Astrocyte (in vitro differentiated cells and primary cell): ENCODE measurements at regions not wholly inside any gene's neighbourhood (a gene's known extent, or its start where the extent isn't known, plus 50 kb on each side); places are given as distances from the start of the nearest gene placed in this dataset.

Experiments
- DNase-seq: peaks from one replicate; pipeline ENCODE4 v3.0.0-alpha.2; 2010; ENCODE audit warnings: low read depth
- FAIRE-seq: peaks from 2 replicates; lab custom pipeline; 2011; peaks lifted over from hg19 to GRCh38; lab: Jason Lieb, UNC
- H2AFZ ChIP-seq: 2 replicates; pipeline ENCODE4 v1.6.0; 2012; ENCODE audit warnings: low read depth, low read length, inconsistent platforms
- H3K27ac ChIP-seq: 2 replicates; pipeline ENCODE4 v1.5.1; 2011; ENCODE audit warnings: low read depth, low read length, inconsistent platforms
- H3K27me3 ChIP-seq: 2 replicates; pipeline ENCODE4 v1.6.0; 2011; ENCODE audit warnings: low read length, inconsistent platforms; ENCODE audit not compliant: insufficient read depth
- H3K36me3 ChIP-seq: 2 replicates; pipeline ENCODE4 v1.5.1; 2011; ENCODE audit warnings: low read length, inconsistent platforms; ENCODE audit not compliant: insufficient read depth
- H3K4me1 ChIP-seq: 2 replicates; pipeline ENCODE4 v1.5.1; 2011; ENCODE audit warnings: low read length, inconsistent platforms; ENCODE audit not compliant: insufficient read depth
- H3K4me2 ChIP-seq: 2 replicates; pipeline ENCODE4 v1.6.0; 2012; ENCODE audit warnings: low read length, inconsistent platforms
- H3K4me3 ChIP-seq: 2 replicates; pipeline ENCODE4 v1.5.1; 2011; ENCODE audit warnings: low read depth, mild to moderate bottlenecking, low read length, inconsistent platforms; ENCODE audit not compliant: insufficient read depth
- H3K79me2 ChIP-seq: 2 replicates; pipeline ENCODE4 v1.6.0; 2012; ENCODE audit warnings: mild to moderate bottlenecking, low read length, inconsistent platforms; ENCODE audit not compliant: insufficient read depth
- H3K9ac ChIP-seq: 2 replicates; pipeline ENCODE4 v1.6.0; 2012; ENCODE audit warnings: mild to moderate bottlenecking, low read length, inconsistent platforms
- H3K9me3 ChIP-seq: 2 replicates; pipeline ENCODE4 v1.5.1; 2012; ENCODE audit warnings: low read depth, mild to moderate bottlenecking, low read length, inconsistent platforms; ENCODE audit not compliant: insufficient read depth
- H4K20me1 ChIP-seq: 2 replicates; pipeline ENCODE4 v1.6.0; 2012; ENCODE audit warnings: low read length, inconsistent platforms; ENCODE audit not compliant: insufficient read depth
- H3K27ac Mint-ChIP-seq: one replicate; pipeline ENCODE4 v1.8.0; 2021; ENCODE audit warnings: mild to moderate bottlenecking, mixed read lengths; ENCODE audit not compliant: unreplicated experiment
- H3K27me3 Mint-ChIP-seq: one replicate; pipeline ENCODE4 v1.8.0; 2021; ENCODE audit warnings: low read depth, mixed read lengths; ENCODE audit not compliant: unreplicated experiment
- H3K36me3 Mint-ChIP-seq: one replicate; pipeline ENCODE4 v1.8.0; 2021; ENCODE audit warnings: low read depth, mixed read lengths; ENCODE audit not compliant: unreplicated experiment
- H3K4me1 Mint-ChIP-seq: one replicate; pipeline ENCODE4 v1.8.0; 2021; ENCODE audit warnings: low read depth, mixed read lengths; ENCODE audit not compliant: unreplicated experiment
- H3K4me3 Mint-ChIP-seq: one replicate; pipeline ENCODE4 v1.8.0; 2021; ENCODE audit warnings: mild to moderate bottlenecking, moderate library complexity, mixed read lengths; ENCODE audit not compliant: unreplicated experiment
- H3K9me3 Mint-ChIP-seq: one replicate; pipeline ENCODE4 v1.8.0; 2021; ENCODE audit warnings: mild to moderate bottlenecking, mixed read lengths; ENCODE audit not compliant: unreplicated experiment
- EZH2 ChIP-seq: IDR thresholded peaks from 2 replicates; pipeline ENCODE4 v1.6.1; 2012; ENCODE audit warnings: mild to moderate bottlenecking, low read length, inconsistent platforms; ENCODE audit not compliant: insufficient read depth
- TF ChIP-seq, protein P1 (sequence below): IDR thresholded peaks from 2 replicates; pipeline ENCODE4 v1.5.1; 2011; ENCODE audit warnings: low read depth, mild to moderate bottlenecking, inconsistent platforms, low read length, moderate library complexity; ENCODE audit not compliant: insufficient read depth

DNA sequence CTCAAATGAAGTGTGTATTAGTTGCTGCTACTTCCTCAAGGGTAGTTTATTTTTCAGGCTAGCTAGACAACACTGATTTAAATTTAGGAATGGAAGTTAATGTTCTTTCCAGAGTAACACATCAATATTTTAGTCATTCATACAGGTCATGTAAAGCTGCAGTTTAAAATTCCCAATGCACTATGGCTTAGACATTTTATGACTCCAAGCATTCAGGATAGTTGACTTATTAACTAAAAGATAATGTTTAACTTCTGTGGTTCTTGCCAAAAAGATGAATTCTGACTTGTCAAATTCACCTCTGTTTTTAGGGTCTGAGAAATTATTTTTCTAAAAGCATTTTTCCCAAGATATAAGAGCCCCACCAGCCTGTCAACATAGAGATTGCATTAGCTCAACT, 131.9 kb downstream of the TFPI2 start:
- TF ChIP-seq, protein P1, sequence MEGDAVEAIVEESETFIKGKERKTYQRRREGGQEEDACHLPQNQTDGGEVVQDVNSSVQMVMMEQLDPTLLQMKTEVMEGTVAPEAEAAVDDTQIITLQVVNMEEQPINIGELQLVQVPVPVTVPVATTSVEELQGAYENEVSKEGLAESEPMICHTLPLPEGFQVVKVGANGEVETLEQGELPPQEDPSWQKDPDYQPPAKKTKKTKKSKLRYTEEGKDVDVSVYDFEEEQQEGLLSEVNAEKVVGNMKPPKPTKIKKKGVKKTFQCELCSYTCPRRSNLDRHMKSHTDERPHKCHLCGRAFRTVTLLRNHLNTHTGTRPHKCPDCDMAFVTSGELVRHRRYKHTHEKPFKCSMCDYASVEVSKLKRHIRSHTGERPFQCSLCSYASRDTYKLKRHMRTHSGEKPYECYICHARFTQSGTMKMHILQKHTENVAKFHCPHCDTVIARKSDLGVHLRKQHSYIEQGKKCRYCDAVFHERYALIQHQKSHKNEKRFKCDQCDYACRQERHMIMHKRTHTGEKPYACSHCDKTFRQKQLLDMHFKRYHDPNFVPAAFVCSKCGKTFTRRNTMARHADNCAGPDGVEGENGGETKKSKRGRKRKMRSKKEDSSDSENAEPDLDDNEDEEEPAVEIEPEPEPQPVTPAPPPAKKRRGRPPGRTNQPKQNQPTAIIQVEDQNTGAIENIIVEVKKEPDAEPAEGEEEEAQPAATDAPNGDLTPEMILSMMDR = no peak
- TF ChIP-seq EZH2 = no peak
- H3K36me3 ChIP-seq = no peaks in the 10 kb centered on the region
- no peaks in the 10 kb centered on the region for H3K9me3 ChIP-seq
- no peaks in the 10 kb centered on the region for H3K27me3 Mint-ChIP-seq
- no peak overlapping the region for H3K9ac ChIP-seq
- H3K4me3 Mint-ChIP-seq = no peak overlapping the region
- H3K4me2 ChIP-seq = no peak overlapping the region
- H3K27me3 ChIP-seq = no peaks in the 10 kb centered on the region
- H3K79me2 ChIP-seq = no peaks in the 10 kb centered on the region
- no peaks in the 10 kb centered on the region for H3K36me3 Mint-ChIP-seq
- no peak for DNase-seq
- no peak overlapping the region for H3K27ac ChIP-seq
- no peak overlapping the region for H3K27ac Mint-ChIP-seq
- H3K4me3 ChIP-seq = no peak overlapping the region
- H2AFZ ChIP-seq = no peak overlapping the region
- H4K20me1 ChIP-seq = no peaks in the 10 kb centered on the region
- H3K4me1 ChIP-seq = no peaks in the 10 kb centered on the region
- H3K9me3 Mint-ChIP-seq = no peaks in the 10 kb centered on the region
- no peaks in the 10 kb centered on the region for H3K4me1 Mint-ChIP-seq
- FAIRE-seq = no peak

DNA sequence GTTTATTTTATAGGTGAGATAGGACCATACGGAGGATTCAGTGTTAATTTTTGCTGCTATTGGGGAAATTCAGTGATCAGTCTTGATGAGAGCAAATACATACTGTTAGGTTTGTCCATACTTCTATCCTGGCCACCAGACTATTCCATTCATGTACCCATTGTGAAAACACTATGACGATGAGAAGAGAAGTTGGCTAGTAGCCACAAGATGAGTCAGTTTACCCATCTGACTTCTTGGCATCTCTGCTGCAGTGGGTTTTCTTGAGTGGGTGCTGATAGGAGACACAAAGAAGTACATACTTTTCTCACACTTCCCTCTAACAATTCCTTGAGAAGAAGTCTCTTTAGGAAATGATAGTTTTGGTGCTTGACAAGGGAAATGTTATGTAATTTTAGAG, 133.1 kb downstream of the TFPI2 start:
- Mint-ChIP-seq H3K4me3 (no peak overlapping the region), H3K36me3 (no peaks in the 10 kb centered on the region), H3K27me3 (no peaks in the 10 kb centered on the region), H3K9me3 (no peaks in the 10 kb centered on the region), H3K27ac (no peak overlapping the region), H3K4me1 (no peaks in the 10 kb centered on the region)
- H3K79me2 ChIP-seq = no peaks in the 10 kb centered on the region
- no peaks in the 10 kb centered on the region for H3K9me3 ChIP-seq
- no peak overlapping the region for H3K27ac ChIP-seq
- no peak overlapping the region for H3K4me2 ChIP-seq
- DNase-seq (peak; percentile 12), FAIRE-seq (no peak)
- H4K20me1 ChIP-seq = no peaks in the 10 kb centered on the region
- H3K4me3 ChIP-seq = no peak overlapping the region
- no peaks in the 10 kb centered on the region for H3K27me3 ChIP-seq
- H3K4me1 ChIP-seq = no peaks in the 10 kb centered on the region
- TF ChIP-seq, protein P1 = no peak
- TF ChIP-seq EZH2 = no peak
- H3K9ac ChIP-seq = no peak overlapping the region
- no peak overlapping the region for H2AFZ ChIP-seq
- no peaks in the 10 kb centered on the region for H3K36me3 ChIP-seq

DNA sequence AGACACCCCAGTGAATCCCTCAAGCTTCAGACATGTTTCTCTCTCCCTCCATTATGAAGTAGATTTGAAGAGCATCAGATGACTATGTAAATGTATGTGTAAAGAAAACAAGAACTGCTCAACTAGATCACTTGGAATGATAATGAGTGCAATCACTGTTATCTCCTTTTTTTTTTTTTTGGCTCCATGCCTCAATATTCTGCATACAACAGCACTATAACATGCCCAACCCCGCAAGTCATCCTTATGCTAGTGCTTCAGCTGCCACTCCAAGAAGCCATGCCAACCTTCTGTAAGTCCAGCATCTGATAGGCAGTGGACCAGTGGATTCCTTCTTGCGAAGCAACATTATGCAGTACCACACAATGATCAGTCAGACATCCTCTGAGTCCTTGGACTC, 133.7 kb downstream of the TFPI2 start:
- DNase-seq = no peak
- Histone ChIP-seq H3K9ac (no peak overlapping the region), H3K36me3 (no peaks in the 10 kb centered on the region), H3K4me1 (no peaks in the 10 kb centered on the region), H3K9me3 (no peaks in the 10 kb centered on the region), H2AFZ (no peak overlapping the region), H3K27ac (no peak overlapping the region), H3K4me2 (no peak overlapping the region), H3K27me3 (no peaks in the 10 kb centered on the region), H4K20me1 (no peaks in the 10 kb centered on the region), H3K4me3 (no peak overlapping the region), H3K79me2 (no peaks in the 10 kb centered on the region)
- Mint-ChIP-seq H3K27me3 (no peaks in the 10 kb centered on the region), H3K4me1 (no peaks in the 10 kb centered on the region), H3K27ac (no peak overlapping the region), H3K4me3 (no peak overlapping the region), H3K9me3 (no peaks in the 10 kb centered on the region), H3K36me3 (no peaks in the 10 kb centered on the region)
- TF ChIP-seq, protein P1 = no peak
- TF ChIP-seq EZH2 = no peak
- no peak for FAIRE-seq
